ENCODE measurements at regions not wholly inside any gene's neighbourhood (a gene's known extent, or its start where the extent isn't known, plus 50 kb on each side); places are given as distances from the start of the nearest gene placed in this dataset.

DNA sequence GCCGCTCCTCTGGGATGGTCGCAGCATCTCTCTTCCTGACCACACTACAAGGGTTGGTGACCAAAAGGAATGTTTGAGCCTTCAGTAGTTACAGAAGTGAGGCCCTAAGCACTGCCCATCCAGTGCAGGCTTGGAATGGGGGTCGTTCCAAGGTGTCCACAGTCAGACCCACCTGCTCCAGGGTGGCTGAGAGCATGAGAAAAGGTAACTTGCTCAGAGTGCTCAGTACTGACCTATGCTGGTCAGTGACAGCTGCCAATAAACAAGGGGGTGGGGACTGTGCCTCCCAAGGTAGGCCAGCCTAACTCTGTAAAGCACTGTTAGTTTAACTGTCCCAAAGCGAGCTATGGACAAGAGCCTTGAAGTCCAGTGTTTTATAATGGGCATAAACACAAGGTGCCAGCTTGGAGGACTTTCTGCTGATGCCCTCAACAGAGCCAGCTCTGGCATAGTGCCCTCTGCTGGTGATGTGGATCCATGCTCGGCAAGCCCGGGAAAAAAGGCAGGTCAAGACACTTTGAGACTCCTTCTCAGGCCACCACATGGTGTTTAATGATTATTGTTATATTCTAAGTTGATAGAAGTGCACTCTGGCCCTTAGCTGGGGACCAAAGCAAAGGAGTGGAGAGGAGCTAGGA lies 78.1 kb upstream of the DNAH14 start:
- TF ChIP-seq, protein P1, sequence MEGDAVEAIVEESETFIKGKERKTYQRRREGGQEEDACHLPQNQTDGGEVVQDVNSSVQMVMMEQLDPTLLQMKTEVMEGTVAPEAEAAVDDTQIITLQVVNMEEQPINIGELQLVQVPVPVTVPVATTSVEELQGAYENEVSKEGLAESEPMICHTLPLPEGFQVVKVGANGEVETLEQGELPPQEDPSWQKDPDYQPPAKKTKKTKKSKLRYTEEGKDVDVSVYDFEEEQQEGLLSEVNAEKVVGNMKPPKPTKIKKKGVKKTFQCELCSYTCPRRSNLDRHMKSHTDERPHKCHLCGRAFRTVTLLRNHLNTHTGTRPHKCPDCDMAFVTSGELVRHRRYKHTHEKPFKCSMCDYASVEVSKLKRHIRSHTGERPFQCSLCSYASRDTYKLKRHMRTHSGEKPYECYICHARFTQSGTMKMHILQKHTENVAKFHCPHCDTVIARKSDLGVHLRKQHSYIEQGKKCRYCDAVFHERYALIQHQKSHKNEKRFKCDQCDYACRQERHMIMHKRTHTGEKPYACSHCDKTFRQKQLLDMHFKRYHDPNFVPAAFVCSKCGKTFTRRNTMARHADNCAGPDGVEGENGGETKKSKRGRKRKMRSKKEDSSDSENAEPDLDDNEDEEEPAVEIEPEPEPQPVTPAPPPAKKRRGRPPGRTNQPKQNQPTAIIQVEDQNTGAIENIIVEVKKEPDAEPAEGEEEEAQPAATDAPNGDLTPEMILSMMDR (IDR thresholded peaks at IDR 0.05; ENCODE audit: control extremely low read depth in 1 of 3, insufficient read depth in 1 of 3, low read depth in 1 of 3, low read length in 3 of 3), result peak; percentile 81 to 93 (median 87)
- TF ChIP-seq POLR2A (IDR thresholded peaks at IDR 0.05; ENCODE audit: control extremely low read depth in 1 of 2, low read depth in 2 of 2, low read length in 2 of 2), result no peak
- no peak for TF ChIP-seq POLR2AphosphoS5 (IDR thresholded peaks at IDR 0.05; ENCODE audit: low read depth, low read length)
- no peak for TF ChIP-seq EGR1 (IDR thresholded peaks at IDR 0.05; ENCODE audit: borderline replicate concordance, low read depth, low read length)
- TF ChIP-seq TCF12 (IDR thresholded peaks at IDR 0.05; ENCODE audit: low read depth, low read length), result no peak
- no peak for TF ChIP-seq ATF2 (IDR thresholded peaks at IDR 0.05; ENCODE audit: low read length)
- TF ChIP-seq NRF1 (IDR thresholded peaks at IDR 0.05; ENCODE audit: low read depth, low read length), result no peak
- no peak for TF ChIP-seq USF2 (IDR thresholded peaks at IDR 0.05; ENCODE audit: low read length)
- no peak for TF ChIP-seq PHF8 (conservative IDR thresholded peaks at IDR 0.05; ENCODE audit: low read depth, low read length)
- TF ChIP-seq ATF3 (IDR thresholded peaks at IDR 0.05; ENCODE audit: insufficient read depth, low read depth, low read length), result no peak
- TF ChIP-seq KDM5A (IDR thresholded peaks at IDR 0.05; ENCODE audit: low read length), result no peak
- no peak for TF ChIP-seq SUZ12 (IDR thresholded peaks at IDR 0.05; ENCODE audit: low read length)
- TF ChIP-seq KDM1A (IDR thresholded peaks at IDR 0.05; ENCODE audit: borderline replicate concordance, low read length), result no peak
- no peak for TF ChIP-seq ASH2L (IDR thresholded peaks at IDR 0.05; ENCODE audit: low read length)
